ENCODE measurements at regions not wholly inside any gene's neighbourhood (a gene's known extent, or its start where the extent isn't known, plus 50 kb on each side); places are given as distances from the start of the nearest gene placed in this dataset.
"Not testable (repeated sequence)": the region's sequence is repeated elsewhere in the genome, so short reads cannot be mapped to it uniquely, and the experiment has no call there.

GRCh38 chr3:159502986-159503385 is 485.6 kb upstream of the IL12A start:
- Histone ChIP-seq H3K9me2 (ENCODE audit: insufficient read depth, low read length) (no peaks in the 10 kb centered on the region), H2AFZ (ENCODE audit: low read depth, low read length) (no peak overlapping the region), H3K79me2 (replicated peaks; ENCODE audit: insufficient read depth, low read length) (no peaks in the 10 kb centered on the region), H3K27me3 (ENCODE audit: insufficient read depth, low read depth, low read length) (no peaks in the 10 kb centered on the region), H3K27ac (ENCODE audit: low read length) (no peak overlapping the region), H3K4me3 (ENCODE audit: low read length) (no peak overlapping the region), H3F3A (ENCODE audit: insufficient read depth, low read length, poor library complexity, severe bottlenecking) (no peaks in the 10 kb centered on the region), H3K36me3 (ENCODE audit: insufficient read depth, low read length) (no peaks in the 10 kb centered on the region), H3K9me3 (ENCODE audit: low read length) (no peaks in the 10 kb centered on the region), H3K9ac (ENCODE audit: low read length) (no peak overlapping the region), H3K4me2 (ENCODE audit: low read length) (no peak overlapping the region), H4K20me1 (ENCODE audit: insufficient read depth) (no peaks in the 10 kb centered on the region)
- TF ChIP-seq CTCF (IDR thresholded peaks at IDR 0.05; ENCODE audit: poor library complexity, severe bottlenecking) (no peak), EZH2 (IDR thresholded peaks at IDR 0.05; ENCODE audit: borderline replicate concordance, insufficient read depth, low read length, poor library complexity, severe bottlenecking) (no peak)

- not testable (repeated sequence) for H4K20me1 ChIP-seq (ENCODE audit: insufficient read depth); H3K79me2 ChIP-seq (replicated peaks; ENCODE audit: insufficient read depth, low read length); H3K9ac ChIP-seq (ENCODE audit: low read length); H3K27me3 ChIP-seq (ENCODE audit: insufficient read depth, low read depth, low read length); H3F3A ChIP-seq (ENCODE audit: insufficient read depth, low read length, poor library complexity, severe bottlenecking); H3K27ac ChIP-seq (ENCODE audit: low read length); H2AFZ ChIP-seq (ENCODE audit: low read depth, low read length); H3K4me2 ChIP-seq (ENCODE audit: low read length); H3K9me2 ChIP-seq (ENCODE audit: insufficient read depth, low read length); H3K36me3 ChIP-seq (ENCODE audit: insufficient read depth, low read length); H3K9me3 ChIP-seq (ENCODE audit: low read length); H3K4me3 ChIP-seq (ENCODE audit: low read length)
Observed at GRCh38 chr3:159510988-159511387, 477.6 kb upstream of the IL12A start.

- Histone ChIP-seq H3K79me2 (replicated peaks; ENCODE audit: insufficient read depth, low read length) (no peaks in the 10 kb centered on the region), H4K20me1 (ENCODE audit: insufficient read depth) (no peaks in the 10 kb centered on the region), H3K9ac (ENCODE audit: low read length) (no peak overlapping the region), H3K4me2 (ENCODE audit: low read length) (peak overlapping the region; percentile 3), H3K9me2 (ENCODE audit: insufficient read depth, low read length) (no peaks in the 10 kb centered on the region), H3K9me3 (ENCODE audit: low read length) (no peaks in the 10 kb centered on the region), H3K27ac (ENCODE audit: low read length) (peak overlapping the region; percentile 21), H3K36me3 (ENCODE audit: insufficient read depth, low read length) (no peaks in the 10 kb centered on the region), H3F3A (ENCODE audit: insufficient read depth, low read length, poor library complexity, severe bottlenecking) (no peaks in the 10 kb centered on the region), H3K27me3 (ENCODE audit: insufficient read depth, low read depth, low read length) (no peaks in the 10 kb centered on the region), H3K4me3 (ENCODE audit: low read length) (no peak overlapping the region), H2AFZ (ENCODE audit: low read depth, low read length) (no peak overlapping the region)
- TF ChIP-seq MXI1 (conservative IDR thresholded peaks at IDR 0.05; ENCODE audit: poor library complexity, severe bottlenecking) (no peak), POLR2AphosphoS5 (IDR thresholded peaks at IDR 0.05) (no peak), TAF1 (IDR thresholded peaks at IDR 0.05; ENCODE audit: low read depth) (no peak), EZH2 (IDR thresholded peaks at IDR 0.05; ENCODE audit: borderline replicate concordance, insufficient read depth, low read length, poor library complexity, severe bottlenecking) (no peak), CTCF (IDR thresholded peaks at IDR 0.05; ENCODE audit: poor library complexity, severe bottlenecking) (no peak), EP300 (conservative IDR thresholded peaks at IDR 0.05; ENCODE audit: poor library complexity, severe bottlenecking) (no peak), SMC3 (conservative IDR thresholded peaks at IDR 0.05; ENCODE audit: poor library complexity) (no peak), RAD21 (conservative IDR thresholded peaks at IDR 0.05) (no peak), REST (IDR thresholded peaks at IDR 0.05; ENCODE audit: borderline replicate concordance) (no peak)
Observed at GRCh38 chr3:159513444-159513843, 475.2 kb upstream of the IL12A start.

All from neural cell (in vitro differentiated cells).